SK-N-SH (cell line): ENCODE measurements at regions not wholly inside any gene's neighbourhood (a gene's known extent, or its start where the extent isn't known, plus 50 kb on each side); places are given as distances from the start of the nearest gene placed in this dataset.

Experiments used
- CTCF ChIA-PET: fragments of 300-600, 350-600 bp; formaldehyde crosslinking; extraction: SDS; loops from one replicate; lab custom pipeline; 2021; lab: Yijun Ruan, JAX
- POLR2A ChIA-PET: fragments of 350-600 bp; sonication (Branson Sonifier 250); formaldehyde crosslinking; extraction: SDS; loops from one replicate; lab custom pipeline; 2020; ENCODE audit warnings: antibody characterized with exemption, inconsistent platforms; lab: Yijun Ruan, JAX
- DNase-seq: peaks from one replicate; pipeline ENCODE4 v3.0.0; 2012
- H2AFZ ChIP-seq: fragments of 200-600 bp; sonication (generic); 2 replicates; pipeline ENCODE4 v1.8.1; 2016; ENCODE audit warnings: antibody characterized with exemption, mild to moderate bottlenecking, low read depth
- H3F3A ChIP-seq: fragments of 200-600 bp; sonication (generic); replicated peaks from 2 replicates; pipeline ENCODE3; 2016; ENCODE audit warnings: antibody characterized with exemption, mild to moderate bottlenecking; ENCODE audit not compliant: insufficient read depth
- H3K27ac ChIP-seq, 2 experiments: fragments of 200-500 bp in 1 of 2; fragments of 200-600 bp in 1 of 2; sonication (Bioruptor generic) in 1 of 2; sonication (generic), shearing (Covaris generic) in 1 of 2; 2 replicates each; pipeline versions ENCODE4 v1.5.1 to v1.6.1; 2014 to 2016; ENCODE audit warnings: low read depth in 2 of 2, inconsistent platforms in 1 of 2, low read length in 1 of 2, mild to moderate bottlenecking in 1 of 2, mixed read lengths in 1 of 2
- H3K27me3 ChIP-seq: fragments of 200-600 bp; sonication (generic), shearing (Covaris generic); 2 replicates; pipeline ENCODE4 v1.6.1; 2016; ENCODE audit warnings: mixed run types; ENCODE audit not compliant: insufficient read depth
- H3K36me3 ChIP-seq, 2 experiments: fragments of 200-500 bp in 1 of 2; fragments of 200-600 bp in 1 of 2; sonication (Bioruptor generic) in 1 of 2; sonication (generic) in 1 of 2; replicated peaks in 1 of 2; 2 replicates each; pipeline versions ENCODE3 to v1.5.1; 2014 to 2016; ENCODE audit warnings: low read length in 1 of 2, mild to moderate bottlenecking in 1 of 2; ENCODE audit not compliant: insufficient read depth in 2 of 2, control insufficient read depth in 1 of 2
- H3K4me1 ChIP-seq, 2 experiments: fragments of 200-500 bp in 1 of 2; fragments of 200-600 bp in 1 of 2; sonication (Bioruptor generic) in 1 of 2; sonication (generic), shearing (Covaris generic) in 1 of 2; 2 replicates each; pipeline versions ENCODE4 v1.5.1 to v1.6.1; 2014 to 2016; ENCODE audit warnings: low read depth in 1 of 2, low read length in 1 of 2, mixed run types in 1 of 2; ENCODE audit not compliant: insufficient read depth in 2 of 2, control insufficient read depth in 1 of 2
- H3K4me2 ChIP-seq: fragments of 200-600 bp; sonication (generic), shearing (Covaris generic); 2 replicates; pipeline ENCODE4 v1.6.1; 2017; ENCODE audit warnings: mixed run types
- H3K4me3 ChIP-seq, 2 experiments: fragments of 200-500 bp in 1 of 2; fragments of 200-600 bp in 1 of 2; sonication (Bioruptor generic) in 1 of 2; sonication (generic), shearing (Covaris generic) in 1 of 2; 2 replicates each; pipeline versions ENCODE4 v1.5.1 to v1.8.1; 2014 to 2016; ENCODE audit warnings: low read depth in 2 of 2, inconsistent platforms in 1 of 2, low read length in 1 of 2, mild to moderate bottlenecking in 1 of 2, mixed read lengths in 1 of 2, moderate library complexity in 1 of 2
- H3K79me2 ChIP-seq: fragments of 200-600 bp; sonication (generic); 2 replicates; pipeline ENCODE4 v1.8.1; 2017; ENCODE audit warnings: mild to moderate bottlenecking; ENCODE audit not compliant: insufficient read depth
- H3K9ac ChIP-seq: fragments of 200-600 bp; sonication (generic); 2 replicates; pipeline ENCODE4 v1.6.1; 2017; ENCODE audit warnings: mixed run types
- H3K9me2 ChIP-seq: fragments of 200-600 bp; sonication (generic); 2 replicates; pipeline ENCODE4 v1.6.1; 2017; ENCODE audit warnings: mixed run types
- H3K9me3 ChIP-seq: fragments of 200-600 bp; sonication (generic); 2 replicates; pipeline ENCODE4 v1.6.1; 2017; ENCODE audit warnings: mixed run types, mild to moderate bottlenecking, moderate library complexity
- H4K20me1 ChIP-seq: fragments of 200-600 bp; sonication (generic); 2 replicates; pipeline ENCODE4 v1.6.1; 2017; ENCODE audit warnings: mild to moderate bottlenecking, mixed run types; ENCODE audit not compliant: insufficient read depth
- CHD2 ChIP-seq: fragments of 150-350 bp; IDR thresholded peaks from 2 replicates; pipeline ENCODE4 v1.6.1; 2018; ENCODE audit warnings: low read length; ENCODE audit not compliant: partially characterized antibody
- FOXJ3 ChIP-seq: sonication (generic); formaldehyde crosslinking; IDR thresholded peaks from 2 replicates; pipeline ENCODE4 v1.5.1; 2020; ENCODE audit warnings: mild to moderate bottlenecking, missing genetic modification reagents
- FOXM1 ChIP-seq: IDR thresholded peaks from 2 replicates; pipeline ENCODE4 v1.4.0; 2012; ENCODE audit warnings: low read depth, mild to moderate bottlenecking
- GABPA ChIP-seq: IDR thresholded peaks from 2 replicates; pipeline ENCODE4 v1.4.0; 2012; ENCODE audit warnings: low read depth, mild to moderate bottlenecking
- GATA2 ChIP-seq: sonication (generic); formaldehyde crosslinking; IDR thresholded peaks from 2 replicates; pipeline ENCODE4 v1.5.0; 2020; ENCODE audit warnings: mild to moderate bottlenecking, missing genetic modification reagents
- IRF3 ChIP-seq: fragments of 150-350 bp; IDR thresholded peaks from 2 replicates; pipeline ENCODE4 v1.6.1; 2016; ENCODE audit warnings: mild to moderate bottlenecking, low read depth, low read length
- MEF2A ChIP-seq: IDR thresholded peaks from 2 replicates; pipeline ENCODE4 v1.4.0; 2012; ENCODE audit warnings: low read depth, borderline replicate concordance
- MXI1 ChIP-seq: IDR thresholded peaks from 2 replicates; pipeline ENCODE4 v1.6.1; 2012; ENCODE audit warnings: mild to moderate bottlenecking, low read depth, low read length, improper control_type of control experiment
- NFIC ChIP-seq: IDR thresholded peaks from 2 replicates; pipeline ENCODE4 v1.4.0; 2012; ENCODE audit warnings: borderline replicate concordance
- NRF1 ChIP-seq: IDR thresholded peaks from 2 replicates; pipeline ENCODE4 v1.6.1; 2012; ENCODE audit warnings: low read depth, mild to moderate bottlenecking, low read length
- RCOR1 ChIP-seq: fragments of 150-350 bp; IDR thresholded peaks from 2 replicates; pipeline ENCODE4 v1.6.1; 2017; ENCODE audit warnings: antibody characterized with exemption, low read length
- TAF1 ChIP-seq: IDR thresholded peaks from 2 replicates; pipeline ENCODE4 v1.6.1; 2012; ENCODE audit warnings: low read depth, mild to moderate bottlenecking, low read length, moderate library complexity, borderline replicate concordance
- TEAD4 ChIP-seq: IDR thresholded peaks from 2 replicates; pipeline ENCODE4 v1.4.0; 2012; ENCODE audit warnings: mild to moderate bottlenecking, borderline replicate concordance; ENCODE audit not compliant: insufficient read depth
- ZBTB33 ChIP-seq: IDR thresholded peaks from 2 replicates; pipeline ENCODE4 v1.4.0; 2012; ENCODE audit warnings: low read depth, borderline replicate concordance
- WGBS: methylation state at CpG from one replicate; pipeline ENCODE4 v1.1.6; 2017; ENCODE audit warnings: low lambda C conversion rate; 5-methylcytosine and 5-hydroxymethylcytosine counted together
- TF ChIP-seq, protein P1 (sequence below): IDR thresholded peaks from 2 replicates; pipeline ENCODE4; 2012

DNA sequence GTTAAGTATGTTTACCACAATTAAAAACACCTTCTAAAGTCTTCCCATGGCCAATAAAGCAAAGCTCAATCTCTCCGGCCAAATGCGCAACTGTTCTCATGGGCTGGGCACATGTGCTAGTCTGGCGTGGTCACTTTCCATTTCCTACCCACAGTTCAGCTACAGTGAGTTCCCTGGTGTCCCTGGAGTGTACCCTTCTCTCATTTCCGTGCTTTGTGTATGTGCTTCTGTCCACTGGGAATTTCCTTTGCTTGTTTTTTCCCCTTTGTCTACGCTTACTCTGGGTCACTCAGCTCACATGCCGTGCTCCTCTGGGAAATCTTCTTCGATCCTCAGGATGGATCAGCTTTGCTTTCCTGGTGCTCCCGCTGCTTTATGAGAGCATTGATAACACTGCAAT, 69.6 kb upstream of the GYPC start:
- no peak overlapping the region for H3K4me2 ChIP-seq
- H3K79me2 ChIP-seq = no peaks in the 10 kb centered on the region
- H3K9me2 ChIP-seq = 0 out of 2 replicates have a peak, but pooled peaks cover 3% of the 10 kb centered on the region
- DNase-seq = no peak
- H3K36me3 ChIP-seq = no peaks in the 10 kb centered on the region
- H3K9me3 ChIP-seq = no peaks in the 10 kb centered on the region
- H3K4me1 ChIP-seq = no peaks in the 10 kb centered on the region
- H3K27ac ChIP-seq = no peak overlapping the region
- no peak overlapping the region for H3K9ac ChIP-seq
- no peak overlapping the region for H2AFZ ChIP-seq
- TF ChIP-seq, protein P1, sequence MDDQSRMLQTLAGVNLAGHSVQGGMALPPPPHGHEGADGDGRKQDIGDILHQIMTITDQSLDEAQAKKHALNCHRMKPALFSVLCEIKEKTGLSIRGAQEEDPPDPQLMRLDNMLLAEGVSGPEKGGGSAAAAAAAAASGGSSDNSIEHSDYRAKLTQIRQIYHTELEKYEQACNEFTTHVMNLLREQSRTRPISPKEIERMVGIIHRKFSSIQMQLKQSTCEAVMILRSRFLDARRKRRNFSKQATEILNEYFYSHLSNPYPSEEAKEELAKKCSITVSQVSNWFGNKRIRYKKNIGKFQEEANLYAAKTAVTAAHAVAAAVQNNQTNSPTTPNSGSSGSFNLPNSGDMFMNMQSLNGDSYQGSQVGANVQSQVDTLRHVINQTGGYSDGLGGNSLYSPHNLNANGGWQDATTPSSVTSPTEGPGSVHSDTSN = no peak
- TF ChIP-seq IRF3 = no peak
- no peak for TF ChIP-seq GABPA
- no peak for TF ChIP-seq RCOR1
- no peak for TF ChIP-seq MEF2A
- TF ChIP-seq ZBTB33 = no peak
- no peak for TF ChIP-seq NRF1
- TF ChIP-seq TEAD4 = no peak
- TF ChIP-seq NFIC = no peak
- TF ChIP-seq TAF1 = no peak
- no peak for TF ChIP-seq FOXM1
- no peak for TF ChIP-seq FOXJ3 (CRISPR knock-in tag)
- CTCF ChIA-PET = no interaction called here
- POLR2A ChIA-PET = no interaction called here
- 31% methylated on average over 8 of the region's 8 CpGs for WGBS
- H3F3A ChIP-seq = no peaks in the 10 kb centered on the region
- no peaks in the 10 kb centered on the region for H3K27me3 ChIP-seq
- H4K20me1 ChIP-seq = no peaks in the 10 kb centered on the region
- no peak overlapping the region for H3K4me3 ChIP-seq

GRCh38 chr2:126599062-126599461, 56.9 kb upstream of the GYPC start:
- TF ChIP-seq NFIC (no peak), TEAD4 (no peak), CHD2 (no peak), IRF3 (no peak), GATA2 (CRISPR knock-in tag) (no peak), MXI1 (no peak), ZBTB33 (no peak)
- H3K4me2 ChIP-seq = no peak overlapping the region
- no peaks in the 10 kb centered on the region for H3K9me2 ChIP-seq
- no peaks in the 10 kb centered on the region for H3K27me3 ChIP-seq
- H3K9ac ChIP-seq = no peak overlapping the region
- no peaks in the 10 kb centered on the region for H3K79me2 ChIP-seq
- DNase-seq = no peak
- no peak overlapping the region for H3K4me3 ChIP-seq
- no peaks in the 10 kb centered on the region for H4K20me1 ChIP-seq
- no peaks in the 10 kb centered on the region for H3K4me1 ChIP-seq
- POLR2A ChIA-PET = no interaction called here
- H3K9me3 ChIP-seq = no peaks in the 10 kb centered on the region
- no peaks in the 10 kb centered on the region for H3F3A ChIP-seq
- no peaks in the 10 kb centered on the region for H3K36me3 ChIP-seq
- CTCF ChIA-PET = no interaction called here
- no peak overlapping the region for H2AFZ ChIP-seq
- H3K27ac ChIP-seq = no peak overlapping the region
- WGBS = 15% methylated on average over 2 of the region's 2 CpGs
